Activated CD8-positive, alpha-beta memory T cell treated with anti-CD3 and anti-CD28 coated beads for 4 hours (primary cell): ENCODE measurements at regions not wholly inside any gene's neighbourhood (a gene's known extent, or its start where the extent isn't known, plus 50 kb on each side); places are given as distances from the start of the nearest gene placed in this dataset.

Experiments used
- DNase-seq, 2 donors: peaks; one replicate each; pipeline ENCODE4 v3.0.0-alpha.2; 2020; ENCODE audit warnings: low read depth in 2 of 2

DNA sequence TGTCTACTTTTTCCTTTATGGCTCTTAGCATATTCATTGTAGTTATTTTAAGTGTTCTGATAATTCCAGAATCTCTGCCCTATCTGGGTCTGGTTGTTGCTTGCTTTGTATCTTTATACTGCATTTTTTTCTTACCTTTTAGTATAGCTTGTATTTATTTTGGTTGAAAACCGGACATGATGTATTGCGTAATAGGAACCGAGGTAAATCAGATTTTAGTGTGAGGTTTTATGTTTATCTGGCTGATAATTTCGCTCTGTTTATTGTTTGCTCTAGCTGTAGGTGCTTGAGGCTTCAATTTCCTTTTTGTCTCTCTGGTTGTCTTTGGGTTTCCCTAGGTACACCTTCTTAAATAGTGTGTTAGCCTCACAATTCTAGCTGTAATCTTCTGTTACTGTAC is 263.8 kb upstream of the LCORL start:
- DNase-seq: no peak

DNA sequence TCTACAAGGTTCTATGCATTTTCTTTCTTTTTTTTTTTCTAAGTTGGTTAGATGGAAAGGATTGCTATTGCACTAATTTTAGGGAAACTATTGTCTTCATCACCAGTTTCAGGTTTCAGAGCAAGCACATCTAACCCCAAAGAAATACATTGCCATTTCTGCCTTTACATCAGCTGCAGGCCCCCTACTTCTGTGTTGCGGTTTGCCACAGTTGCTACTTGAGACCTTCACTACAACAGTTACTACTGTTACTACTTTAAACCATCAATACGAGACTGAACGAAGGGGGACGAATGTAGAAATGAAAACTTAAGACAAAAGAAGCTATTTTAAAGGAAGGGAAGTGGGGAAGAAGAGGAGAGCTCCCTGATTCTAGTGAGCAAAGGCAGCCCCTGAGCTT is 256.7 kb upstream of the LCORL start:
- no peak for DNase-seq

DNA sequence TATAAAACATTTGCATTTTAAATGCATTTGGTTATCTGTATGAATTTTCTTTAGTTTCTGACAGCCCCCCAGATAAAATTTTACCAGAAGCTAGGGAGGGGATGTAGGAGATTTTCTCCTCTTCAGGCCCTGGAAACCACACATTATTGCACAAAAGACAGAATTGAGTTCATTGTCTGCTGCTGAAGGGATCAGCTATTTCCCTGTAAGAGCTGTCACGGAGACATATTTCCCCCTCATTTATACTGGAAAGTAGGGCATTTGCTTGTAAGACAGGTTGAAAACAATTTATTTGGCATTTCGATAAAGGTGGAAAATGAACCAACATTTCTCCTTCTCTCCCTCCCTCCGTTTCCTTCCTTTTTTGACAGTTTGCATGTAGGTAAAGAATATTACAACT is 241.3 kb upstream of the LCORL start:
- no peak for DNase-seq

DNA sequence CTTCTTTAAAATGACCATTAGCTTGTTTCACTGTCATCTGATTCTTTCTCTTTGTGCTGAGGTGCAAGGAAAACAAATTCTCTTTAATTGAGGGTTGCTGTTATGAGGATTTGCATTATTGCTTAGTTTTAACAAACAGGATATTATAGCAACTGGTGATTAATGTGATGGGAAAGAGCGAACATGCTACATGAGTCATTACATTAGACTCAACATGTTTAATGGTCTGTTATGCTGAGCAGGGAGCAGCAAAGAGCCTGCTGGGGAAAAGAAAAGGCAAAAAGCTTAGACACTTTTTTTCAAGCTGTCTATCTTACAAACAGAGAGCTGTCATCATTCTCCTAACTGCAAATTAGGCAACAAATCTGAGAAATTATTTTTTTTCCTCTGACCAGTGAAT is 230.5 kb upstream of the LCORL start:
- DNase-seq: no peak

DNA sequence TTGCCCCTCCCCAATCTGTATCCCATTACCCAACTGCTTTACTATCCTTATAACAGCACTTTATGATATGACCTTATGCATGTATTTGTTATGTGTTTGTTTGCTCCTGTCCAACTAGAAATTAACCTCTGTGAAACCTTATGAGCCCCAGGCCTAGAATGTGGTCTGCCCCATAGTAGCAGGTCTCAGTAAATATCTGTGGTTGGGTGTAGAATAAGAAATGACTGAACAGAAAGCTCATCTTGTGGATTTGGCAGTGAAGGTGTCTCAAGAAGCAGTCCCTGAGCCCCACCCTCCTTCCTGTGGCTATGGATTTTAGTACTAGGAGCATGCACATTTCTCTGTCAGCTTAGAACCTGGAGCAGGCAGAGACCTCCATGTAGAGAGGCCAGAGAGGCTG is 229.0 kb upstream of the LCORL start:
- no peak for DNase-seq

DNA sequence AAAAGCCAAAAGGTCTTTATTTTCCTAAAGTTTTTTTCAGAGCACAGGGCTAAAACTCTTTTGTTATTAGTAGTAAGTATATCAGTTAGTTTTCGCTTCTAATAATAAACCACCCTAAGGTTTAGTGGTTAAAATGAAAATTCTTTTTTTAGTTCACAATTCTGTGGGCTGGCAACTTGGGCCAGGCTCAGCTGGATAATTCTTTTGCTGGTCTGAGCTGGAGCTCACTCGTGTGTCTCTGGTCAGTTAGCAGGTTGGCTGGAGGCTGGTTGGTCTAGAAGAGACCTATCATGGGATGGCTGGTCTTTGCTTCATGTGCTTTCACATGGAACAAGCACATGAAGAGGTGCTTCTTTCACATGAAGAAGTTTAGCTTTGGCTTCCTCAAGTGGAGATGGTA is 227.1 kb upstream of the LCORL start:
- DNase-seq: no peak

DNA sequence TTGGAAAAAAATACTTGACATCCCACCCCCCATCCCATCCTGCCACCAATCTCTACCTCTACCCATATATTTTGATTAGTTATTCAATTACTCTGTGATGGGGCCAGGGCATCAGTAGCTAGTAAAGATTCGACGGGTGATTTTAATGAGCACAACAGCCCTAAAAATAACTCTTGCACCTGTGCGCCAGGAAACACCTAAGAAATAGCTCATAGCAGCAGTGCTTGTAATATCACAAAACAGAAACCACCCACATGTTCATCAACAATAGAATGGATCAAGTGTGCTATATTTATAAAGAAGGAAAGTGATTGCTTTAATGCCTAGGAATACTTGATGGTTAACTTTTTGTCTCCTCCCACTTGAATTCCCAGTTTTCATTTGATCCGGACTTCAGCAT is 225.6 kb upstream of the LCORL start:
- DNase-seq: no peak

DNA sequence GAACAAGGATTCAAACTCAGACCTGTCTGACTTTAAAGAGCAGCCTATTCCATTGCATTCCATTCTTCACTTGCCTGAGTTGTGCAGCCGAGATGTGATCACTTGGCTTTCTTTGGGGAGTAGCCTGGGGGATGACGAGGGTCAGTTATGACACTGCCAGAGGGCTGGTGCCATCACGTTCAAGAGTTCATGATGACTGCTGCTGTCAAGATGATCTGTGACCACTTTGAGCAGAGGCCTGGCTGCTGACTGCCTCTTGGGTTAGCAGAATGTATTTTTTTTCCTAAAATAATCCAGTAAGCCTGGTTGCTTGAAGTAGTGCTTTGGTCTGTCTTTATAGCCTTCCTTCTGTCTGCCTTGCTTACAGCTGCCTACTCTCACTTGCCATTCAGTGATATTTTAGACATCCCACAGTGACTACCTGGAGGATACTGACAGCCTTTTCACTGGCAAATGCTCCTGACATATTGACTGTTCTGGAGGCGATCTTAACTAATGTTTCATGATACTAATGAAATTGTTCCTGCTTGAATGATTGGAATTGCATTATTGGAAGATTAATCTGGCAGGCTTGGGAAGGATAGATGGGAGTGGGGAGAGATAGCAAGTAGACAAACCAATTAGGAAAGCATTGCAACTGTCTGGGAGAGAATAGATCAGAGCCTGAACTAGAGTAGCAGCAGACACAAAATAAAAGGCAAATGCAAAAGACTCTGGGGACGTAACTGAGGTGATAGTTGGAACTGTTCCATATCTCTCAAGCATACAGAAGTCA is 221.6 kb upstream of the LCORL start:
- no peak for DNase-seq

DNA sequence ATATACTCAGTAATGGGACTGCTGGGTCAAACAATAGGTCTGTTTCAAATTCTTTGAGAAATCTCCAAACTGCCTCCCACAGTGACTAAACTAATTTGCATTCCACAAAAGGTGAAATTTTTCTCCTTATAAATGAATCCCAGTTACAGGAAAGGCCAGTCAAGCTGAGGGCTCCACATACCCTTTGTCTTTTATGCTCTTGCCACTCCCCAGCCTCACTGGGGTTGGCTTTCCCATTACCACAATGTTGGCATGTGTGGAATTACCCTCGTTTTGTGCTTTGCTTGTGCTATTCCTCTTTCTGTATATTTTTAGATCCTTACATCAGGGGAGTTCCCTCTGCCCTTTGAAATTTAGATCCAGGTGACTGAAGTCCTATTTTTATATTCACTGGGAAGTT is 220.2 kb upstream of the LCORL start:
- DNase-seq: no peak

DNA sequence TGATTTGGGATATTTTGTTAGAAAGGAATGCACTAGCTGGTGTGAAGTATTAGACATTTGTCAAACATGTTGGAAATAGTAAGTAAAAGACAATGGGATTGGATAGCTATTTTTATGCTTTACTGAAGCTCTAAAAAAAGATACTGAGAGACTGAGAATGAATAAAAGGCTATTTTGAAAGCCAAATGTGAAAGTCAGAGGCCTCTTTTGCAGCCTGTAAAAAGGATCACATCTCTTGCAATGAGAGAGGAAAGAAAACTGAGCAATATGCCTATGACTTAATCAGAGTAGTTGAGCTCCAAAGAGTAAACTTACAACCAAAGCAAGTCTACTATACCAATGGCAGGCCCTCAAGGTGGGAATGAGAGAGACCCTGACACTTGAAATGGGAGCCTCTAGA is 212.6 kb upstream of the LCORL start:
- no peak for DNase-seq

DNA sequence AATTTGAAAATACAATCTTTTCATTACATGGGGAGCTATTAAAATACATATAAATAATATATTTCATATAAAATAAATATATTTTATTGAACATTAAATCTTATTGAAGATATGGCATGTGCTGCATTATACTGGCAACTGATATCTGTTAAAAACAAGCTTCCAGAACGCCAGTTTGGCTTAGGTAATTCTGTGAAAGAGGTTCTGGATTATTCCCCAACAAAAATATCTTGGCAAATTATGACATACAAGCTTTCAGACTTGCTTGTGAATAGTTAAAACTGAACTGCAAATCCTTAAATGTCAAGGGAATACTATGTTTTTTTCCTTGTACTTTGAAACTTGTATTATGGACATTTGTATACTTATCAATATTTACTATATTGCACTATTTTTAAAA is 210.2 kb upstream of the LCORL start:
- no peak for DNase-seq

DNA sequence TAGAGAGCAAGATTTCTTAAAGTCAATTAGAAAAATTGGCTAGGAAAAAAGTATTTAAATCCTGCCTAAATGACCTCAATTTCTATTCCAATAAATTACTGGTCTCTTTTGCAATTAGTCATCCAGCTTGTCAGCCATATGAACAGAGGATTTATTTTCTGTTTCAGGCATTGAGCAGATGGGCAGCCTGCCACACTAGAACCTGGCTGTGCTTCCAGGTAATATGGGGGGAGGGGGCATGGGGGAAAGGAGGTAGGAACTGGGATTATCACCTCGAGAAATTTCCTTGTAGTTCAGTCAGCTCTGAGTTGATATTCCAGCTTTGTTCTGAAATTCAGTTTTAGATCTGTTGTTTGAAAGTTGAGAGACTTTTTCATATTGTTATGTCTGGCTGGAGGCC is 206.3 kb upstream of the LCORL start:
- no peak for DNase-seq

DNA sequence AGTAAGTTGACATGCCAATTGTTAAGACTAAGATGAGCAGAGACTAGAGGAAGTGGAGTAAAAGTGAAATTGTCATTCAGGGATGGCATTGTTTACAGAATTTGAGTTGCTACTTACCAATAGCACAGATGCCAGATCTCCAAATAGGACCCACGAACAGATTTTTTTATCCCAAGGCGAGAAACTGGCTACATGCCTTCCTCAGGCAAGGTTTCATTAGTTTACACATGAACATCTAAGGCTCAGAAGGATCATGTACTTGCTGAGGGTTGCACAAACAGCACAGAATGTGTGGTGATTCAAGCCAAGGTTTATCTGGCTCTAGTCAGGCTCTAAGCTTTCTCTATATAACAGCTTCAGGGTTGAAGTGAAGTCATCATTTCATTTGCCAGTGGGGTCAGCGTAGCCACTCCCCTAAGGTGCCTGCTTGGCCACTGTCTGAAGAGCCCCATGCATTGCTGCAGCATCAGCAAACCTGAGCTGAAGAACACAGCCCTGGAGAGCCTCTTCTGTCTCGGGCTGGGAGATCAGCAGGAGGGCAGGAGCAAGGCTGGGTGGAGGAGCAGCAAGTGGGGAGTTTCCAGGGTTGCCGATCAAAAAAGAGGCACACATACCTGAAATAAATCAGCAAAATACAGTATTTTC is 193.0 kb upstream of the LCORL start:
- DNase-seq: no peak

DNA sequence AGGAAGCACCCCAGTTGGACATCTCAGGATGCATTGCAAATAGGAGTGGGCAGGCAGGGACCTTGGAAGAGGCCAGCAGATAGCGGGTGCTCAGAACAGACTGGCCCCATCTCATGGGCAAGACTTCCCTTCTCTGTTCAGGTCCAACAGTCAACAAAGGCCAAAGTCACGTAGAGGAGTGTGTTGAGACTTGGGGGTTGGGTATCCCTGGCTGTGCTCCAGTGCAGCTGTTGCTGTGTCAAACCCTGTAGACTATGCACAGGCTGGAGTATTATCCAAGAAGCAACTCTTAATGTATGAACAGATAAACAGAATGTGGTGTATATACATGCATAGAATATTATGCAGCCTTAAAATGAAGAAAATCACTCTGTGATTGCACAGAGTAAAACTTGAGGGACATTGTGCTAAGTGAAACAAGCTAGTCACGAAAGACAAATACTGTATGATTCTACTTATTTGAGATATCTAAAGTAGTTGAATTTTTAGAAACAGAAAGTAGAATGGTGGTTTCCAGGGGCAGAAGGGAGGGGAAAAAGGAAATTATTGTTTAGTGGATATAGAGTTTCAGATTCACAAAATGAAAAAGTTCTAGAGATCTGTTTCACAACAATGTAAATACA is 192.1 kb upstream of the LCORL start:
- DNase-seq: no peak

DNA sequence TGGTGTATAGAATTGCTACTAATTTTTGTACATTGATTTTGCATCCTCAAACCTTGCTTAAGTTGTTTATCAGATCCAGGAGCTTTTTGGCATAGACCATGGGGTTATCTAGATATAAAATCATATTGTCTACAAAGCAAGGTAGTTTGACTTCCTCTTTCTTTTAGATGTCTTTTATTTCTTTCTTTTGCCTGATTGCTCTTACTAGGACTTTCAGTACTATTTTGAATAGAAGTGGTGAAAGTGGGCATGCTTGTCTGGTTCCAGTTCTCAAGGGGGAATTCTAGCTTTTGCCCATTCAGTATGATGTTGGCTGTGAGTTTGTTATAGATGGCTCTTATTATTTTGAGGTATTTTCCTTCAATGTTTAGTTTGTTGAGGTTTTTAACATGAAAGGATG is 187.9 kb upstream of the LCORL start:
- no peak for DNase-seq

DNA sequence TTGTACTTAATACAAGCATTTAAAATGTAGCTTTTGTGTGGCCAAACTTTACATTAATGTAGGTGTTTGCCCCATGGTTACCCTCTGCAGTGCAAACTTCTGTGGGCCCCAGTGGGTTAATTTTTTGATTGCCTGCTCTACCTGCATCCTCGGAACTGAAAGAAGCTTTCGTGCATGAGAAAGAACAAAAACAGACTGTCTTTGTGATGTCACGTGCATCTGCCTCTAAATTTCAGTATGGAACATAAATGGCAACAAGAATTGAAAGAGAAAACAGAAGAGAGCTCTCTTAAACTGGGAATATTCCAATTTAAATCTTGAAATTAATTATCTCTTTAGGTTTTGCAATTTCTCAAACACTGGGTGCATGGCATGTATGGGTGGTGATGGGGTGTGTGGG is 182.4 kb upstream of the LCORL start:
- DNase-seq: no peak

DNA sequence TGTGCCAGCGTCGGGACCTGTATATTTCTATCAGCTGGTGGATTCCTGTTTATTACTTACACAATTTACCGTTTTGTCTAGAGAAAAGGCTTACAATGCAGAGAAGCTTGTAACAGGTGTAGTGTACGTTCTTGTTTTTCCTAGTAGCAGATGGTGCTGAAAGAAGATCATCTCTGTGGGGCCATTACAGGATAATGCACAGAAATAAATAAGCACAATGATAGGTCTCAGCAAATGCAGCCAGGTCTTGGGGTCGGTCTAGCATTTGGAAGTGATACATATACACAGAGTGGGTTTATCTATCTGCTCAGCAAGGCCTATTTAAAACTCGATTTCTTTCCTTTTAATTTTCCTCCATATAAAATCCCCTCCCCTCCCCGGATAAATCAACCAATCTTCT is 180.9 kb upstream of the LCORL start:
- no peak for DNase-seq

DNA sequence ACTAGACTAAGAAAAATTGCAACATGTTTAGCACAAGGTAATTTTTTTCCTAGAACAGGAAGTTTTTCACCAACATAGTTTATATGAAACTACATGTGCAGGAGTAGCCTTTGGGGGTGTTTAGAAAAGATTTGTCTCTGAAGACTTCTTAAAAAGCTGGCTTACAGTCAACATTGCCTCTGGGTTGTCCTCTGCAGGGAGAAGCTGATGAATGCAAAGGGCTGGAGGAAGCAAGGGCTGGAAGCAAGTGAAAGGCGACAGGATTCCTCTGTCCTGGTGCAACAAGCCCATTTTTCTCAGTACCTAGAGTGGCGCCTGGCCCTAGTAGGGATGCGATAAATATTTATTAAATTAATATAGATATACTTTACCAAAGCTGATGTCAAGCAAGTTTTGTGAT is 180.3 kb upstream of the LCORL start:
- DNase-seq: no peak

DNA sequence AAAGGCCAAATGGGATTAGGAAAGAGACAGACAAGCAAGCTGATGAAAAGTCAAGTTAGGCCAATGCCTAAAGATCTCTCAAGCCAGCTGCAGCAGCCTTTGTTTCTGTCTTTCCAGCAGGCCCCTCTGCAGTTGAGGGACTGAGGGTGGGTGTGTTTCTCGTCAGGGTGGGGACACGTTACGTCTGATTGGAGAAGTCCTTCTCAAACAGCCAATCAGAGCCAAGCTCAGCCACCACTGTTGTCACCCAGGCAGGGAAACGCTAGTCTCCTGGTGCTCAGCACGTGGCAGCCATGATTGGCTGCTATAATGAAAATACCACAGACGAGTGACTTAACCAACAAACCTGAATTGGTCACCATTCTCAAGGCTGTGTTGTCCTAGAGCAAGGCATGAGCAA is 177.1 kb upstream of the LCORL start:
- DNase-seq: no peak

DNA sequence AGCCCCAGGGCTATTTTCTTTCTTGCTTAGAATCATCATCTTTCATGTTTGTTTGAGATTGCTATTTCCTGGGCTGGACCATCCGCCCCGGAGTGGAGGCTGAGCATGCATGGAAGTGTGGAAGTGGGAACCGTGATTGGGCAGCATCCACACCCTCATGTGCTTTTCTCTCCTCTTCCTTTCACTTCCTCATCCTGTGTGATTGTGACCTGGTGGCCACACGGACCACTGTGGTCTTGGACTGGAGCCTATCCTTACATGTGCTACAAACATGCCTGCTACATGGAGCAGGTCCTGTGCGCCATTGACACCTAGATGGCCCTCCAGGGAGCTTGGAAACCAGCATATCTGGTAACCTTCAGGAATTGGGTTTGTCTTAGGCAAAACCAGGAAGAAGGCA is 175.9 kb upstream of the LCORL start:
- no peak for DNase-seq

DNA sequence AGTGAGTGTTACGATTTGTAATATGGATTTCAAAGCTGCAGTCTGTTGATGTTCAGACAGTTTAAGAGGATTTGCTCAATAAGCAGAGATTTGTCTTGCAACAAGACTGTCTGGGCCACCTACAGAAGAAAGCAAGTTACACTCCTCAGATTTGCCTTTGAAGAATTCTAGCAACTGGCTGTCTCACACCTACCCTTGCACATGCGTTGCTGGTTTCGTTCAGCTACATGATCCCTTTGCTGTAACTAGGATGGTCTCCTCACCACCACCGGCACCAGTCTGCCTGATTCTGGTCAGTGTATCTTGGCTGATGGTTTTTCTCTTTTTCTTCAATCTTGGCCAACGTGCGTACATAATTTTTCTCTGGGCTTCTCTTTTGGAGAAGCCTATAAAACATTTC is 172.7 kb upstream of the LCORL start:
- no peak for DNase-seq

DNA sequence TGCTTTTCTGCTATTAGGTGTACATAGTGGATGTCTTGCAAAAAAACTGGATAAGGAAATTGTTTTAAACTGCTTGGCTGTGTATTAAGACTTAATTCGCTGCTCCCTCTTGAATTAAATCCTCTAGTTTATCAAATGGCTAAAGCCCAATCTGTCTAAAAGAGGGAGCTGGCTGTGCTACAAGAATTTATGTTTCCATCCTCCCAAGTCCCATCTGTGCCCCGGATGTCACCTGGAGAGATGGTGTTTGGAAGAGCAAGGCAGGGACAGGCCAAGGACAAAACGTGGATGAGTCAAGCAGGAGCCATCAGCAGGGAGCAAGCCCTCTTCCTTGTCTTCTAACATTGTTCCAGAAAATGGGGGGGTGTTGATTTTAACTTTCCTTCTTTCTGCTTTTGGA is 171.3 kb upstream of the LCORL start:
- DNase-seq: no peak

DNA sequence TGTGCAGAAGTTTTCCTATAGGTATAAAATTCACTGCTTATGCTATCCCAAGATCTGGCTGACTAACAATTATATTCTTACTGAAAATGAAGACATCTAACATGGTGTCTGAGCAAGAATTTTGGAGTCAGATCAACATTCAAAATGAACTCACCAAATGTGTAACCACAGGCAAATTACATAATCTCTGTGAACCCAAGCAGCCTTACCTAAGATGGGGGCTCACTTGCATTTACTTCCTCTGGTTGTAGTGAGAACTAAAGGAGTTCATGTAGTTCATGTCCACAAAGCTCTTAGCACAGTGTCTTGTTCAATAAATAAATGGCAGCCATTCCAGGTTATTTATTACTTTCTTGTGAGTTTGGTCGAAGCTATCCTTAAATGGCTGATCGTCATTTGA is 163.9 kb upstream of the LCORL start:
- DNase-seq: no peak
